ENCODE measurements at regions not wholly inside any gene's neighbourhood (a gene's known extent, or its start where the extent isn't known, plus 50 kb on each side); places are given as distances from the start of the nearest gene placed in this dataset.

- no peak for TF ChIP-seq EZH2 (IDR thresholded peaks at IDR 0.05; ENCODE audit: low read depth)
- TF ChIP-seq, protein P1, sequence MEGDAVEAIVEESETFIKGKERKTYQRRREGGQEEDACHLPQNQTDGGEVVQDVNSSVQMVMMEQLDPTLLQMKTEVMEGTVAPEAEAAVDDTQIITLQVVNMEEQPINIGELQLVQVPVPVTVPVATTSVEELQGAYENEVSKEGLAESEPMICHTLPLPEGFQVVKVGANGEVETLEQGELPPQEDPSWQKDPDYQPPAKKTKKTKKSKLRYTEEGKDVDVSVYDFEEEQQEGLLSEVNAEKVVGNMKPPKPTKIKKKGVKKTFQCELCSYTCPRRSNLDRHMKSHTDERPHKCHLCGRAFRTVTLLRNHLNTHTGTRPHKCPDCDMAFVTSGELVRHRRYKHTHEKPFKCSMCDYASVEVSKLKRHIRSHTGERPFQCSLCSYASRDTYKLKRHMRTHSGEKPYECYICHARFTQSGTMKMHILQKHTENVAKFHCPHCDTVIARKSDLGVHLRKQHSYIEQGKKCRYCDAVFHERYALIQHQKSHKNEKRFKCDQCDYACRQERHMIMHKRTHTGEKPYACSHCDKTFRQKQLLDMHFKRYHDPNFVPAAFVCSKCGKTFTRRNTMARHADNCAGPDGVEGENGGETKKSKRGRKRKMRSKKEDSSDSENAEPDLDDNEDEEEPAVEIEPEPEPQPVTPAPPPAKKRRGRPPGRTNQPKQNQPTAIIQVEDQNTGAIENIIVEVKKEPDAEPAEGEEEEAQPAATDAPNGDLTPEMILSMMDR (conservative IDR thresholded peaks at IDR 0.05), result no peak
Observed at GRCh38 chr7:125090596-125090995, 161.0 kb upstream of the POT1 start.
